HG03064 (cell line): ENCODE measurements at regions not wholly inside any gene's neighbourhood (a gene's known extent, or its start where the extent isn't known, plus 50 kb on each side); places are given as distances from the start of the nearest gene placed in this dataset.

Experiments used
- ATAC-seq: cut with Tn5 transposase; IDR thresholded peaks from one replicate; pipeline ENCODE4 v1.9.1; 2021; ENCODE audit warnings: low read depth; ENCODE audit not compliant: unreplicated experiment

DNA sequence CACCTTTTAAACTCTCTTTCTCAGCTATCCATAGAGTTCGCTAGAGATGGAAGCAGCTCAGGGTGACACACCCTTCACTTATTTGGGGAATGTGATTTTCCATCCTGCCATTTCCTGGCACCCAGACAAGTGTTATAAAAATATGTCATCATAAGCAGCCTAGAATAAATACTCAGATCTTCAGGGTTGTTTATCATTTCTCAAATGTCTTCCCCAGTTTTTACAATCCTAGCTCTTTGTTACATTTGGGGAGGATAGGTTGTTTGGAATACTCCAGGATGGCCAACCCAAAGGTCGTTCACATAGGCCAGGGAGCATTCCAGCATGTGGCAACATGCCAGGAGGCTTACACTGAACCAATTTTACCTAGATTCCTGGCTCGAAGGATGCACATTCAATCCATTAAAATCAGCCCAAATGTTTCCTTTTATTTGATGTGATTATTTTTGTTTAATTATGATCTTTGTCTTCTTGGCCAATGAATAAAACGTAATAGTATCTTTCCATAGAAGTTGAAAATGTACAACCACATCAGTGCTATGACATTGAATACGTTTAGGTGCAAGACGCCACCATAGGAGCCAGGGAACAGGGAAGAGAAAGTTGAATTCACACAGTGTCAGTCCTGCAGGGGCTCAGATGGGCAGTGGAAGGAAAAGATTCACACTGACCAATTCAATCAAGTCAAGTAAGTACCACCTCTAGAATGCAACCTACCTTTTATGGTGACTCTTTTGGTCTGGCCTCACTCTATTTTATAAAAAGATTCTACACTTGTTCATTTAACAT, 537.7 kb upstream of the MDFIC2 start:
- ATAC-seq, result no peak

DNA sequence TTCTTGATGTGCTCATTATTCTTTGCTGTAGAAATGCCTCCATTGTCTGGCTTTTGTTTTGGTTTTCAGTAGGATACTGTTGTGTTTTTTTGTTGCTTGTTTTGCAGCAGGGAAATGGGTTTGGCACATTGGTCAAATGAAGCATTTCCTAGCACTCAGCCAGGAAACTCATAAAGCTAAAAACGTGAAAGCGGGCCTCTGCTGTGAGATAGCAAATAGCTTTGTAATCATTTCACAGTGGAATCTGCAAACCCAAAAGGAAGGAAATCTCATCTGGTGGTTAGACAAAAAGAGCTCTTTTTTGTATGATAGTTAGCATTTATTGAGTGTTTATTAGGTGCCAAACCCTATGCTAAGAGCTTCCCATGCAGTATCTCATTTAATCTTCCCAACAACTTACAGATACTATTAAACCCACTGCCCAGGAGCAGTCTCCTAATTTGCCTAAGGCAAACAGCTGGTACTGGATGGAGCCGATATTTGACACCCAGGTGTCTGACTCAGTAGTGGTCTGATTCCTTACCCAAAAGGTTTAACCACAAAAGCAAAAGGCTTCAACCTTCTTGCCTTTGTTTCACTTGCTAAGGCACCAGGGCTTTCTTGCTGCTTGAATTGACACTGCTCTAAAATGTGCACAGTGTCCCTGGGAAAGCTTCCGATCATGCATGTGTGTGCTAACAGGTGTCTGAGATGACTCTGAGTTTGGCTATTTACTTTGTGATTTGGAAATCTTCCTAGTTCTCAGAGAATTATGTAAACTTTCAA, 527.9 kb upstream of the MDFIC2 start:
- ATAC-seq, result no peak

DNA sequence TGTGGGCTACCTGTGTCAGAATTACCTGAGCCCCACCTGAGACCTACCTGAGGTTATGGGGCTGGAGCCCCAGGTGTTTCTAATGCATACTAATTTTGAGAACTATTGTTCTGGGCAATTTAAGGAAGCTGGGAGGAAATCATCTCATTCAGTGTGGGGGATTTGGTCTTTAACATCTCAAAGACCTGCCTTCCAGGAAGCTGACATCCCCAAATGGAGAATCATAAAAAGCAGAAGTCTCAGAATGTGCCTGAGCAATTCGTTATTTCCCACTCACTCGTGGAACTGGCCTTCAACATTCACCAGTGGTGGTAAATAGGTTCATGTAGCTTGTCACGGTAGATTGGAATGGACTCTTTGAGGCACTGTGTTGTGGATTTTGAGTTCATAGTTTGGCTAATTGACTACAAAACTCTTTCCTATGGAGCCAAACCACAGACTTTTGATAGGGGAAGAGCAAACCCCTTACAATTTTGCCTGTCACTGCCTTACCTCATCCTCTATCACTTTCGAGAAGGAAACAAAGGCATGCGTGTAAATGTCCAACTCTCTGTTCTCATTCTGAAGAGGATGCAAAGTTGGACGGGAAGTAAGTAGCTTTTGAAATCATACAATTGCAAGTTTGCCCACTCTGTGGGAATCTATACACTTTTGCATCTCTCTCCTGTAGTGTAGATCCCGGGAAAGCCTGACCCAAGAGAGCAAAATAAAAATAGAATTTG, 521.0 kb upstream of the MDFIC2 start:
- ATAC-seq, result no peak

DNA sequence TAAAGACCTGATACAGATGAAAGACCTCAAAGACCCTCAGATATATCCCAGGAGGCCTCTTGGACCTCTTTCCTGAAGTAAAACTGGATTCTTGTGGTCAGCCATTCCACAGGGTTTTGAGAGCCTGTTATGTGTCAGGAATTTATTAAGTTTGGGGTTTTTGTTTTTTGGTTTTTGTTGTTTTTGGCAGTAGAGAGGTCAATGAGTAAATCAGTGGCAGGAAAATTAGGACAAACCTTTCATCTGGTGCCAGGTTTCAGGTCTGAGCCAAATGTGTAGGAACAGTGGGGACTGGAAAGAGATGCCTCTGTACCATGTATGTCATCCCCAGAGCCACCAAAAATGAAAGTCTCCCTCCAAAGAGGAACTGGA, 520.4 kb upstream of the MDFIC2 start:
- no peak for ATAC-seq

DNA sequence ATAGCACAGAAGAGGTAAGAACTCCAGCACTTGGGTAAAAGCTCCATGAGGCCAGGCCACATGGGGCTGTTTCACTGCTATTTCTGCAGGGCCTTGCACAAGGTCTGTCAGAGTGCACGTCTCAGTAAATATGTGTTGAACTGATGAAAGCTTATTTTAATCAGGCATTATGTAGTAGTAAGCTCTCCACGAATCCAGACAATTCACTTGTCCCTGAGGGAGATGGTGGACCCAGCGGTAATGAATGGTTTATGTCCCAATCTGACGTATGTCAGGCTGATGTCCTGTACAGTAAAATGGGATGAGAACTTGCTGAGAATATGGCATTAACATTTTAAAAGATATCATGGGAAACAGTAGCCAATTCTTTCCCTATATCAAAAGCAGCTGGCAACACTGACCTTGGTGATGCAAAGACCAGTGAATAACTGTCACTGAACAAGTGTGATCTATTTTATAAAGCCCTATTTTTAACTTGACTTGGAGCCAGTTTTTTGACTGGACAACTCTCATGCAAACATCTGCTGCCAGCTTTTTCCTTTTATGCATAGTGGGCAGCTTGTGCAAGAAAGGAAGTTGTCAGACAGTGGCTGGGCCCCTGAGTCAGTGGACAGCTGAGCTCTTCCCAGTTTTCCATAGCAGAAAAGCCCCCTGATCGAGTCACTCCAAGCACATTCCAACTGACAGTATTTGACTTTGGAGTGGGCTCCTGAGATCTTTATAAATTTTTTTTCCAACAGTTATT, 519.8 kb upstream of the MDFIC2 start:
- no peak for ATAC-seq

DNA sequence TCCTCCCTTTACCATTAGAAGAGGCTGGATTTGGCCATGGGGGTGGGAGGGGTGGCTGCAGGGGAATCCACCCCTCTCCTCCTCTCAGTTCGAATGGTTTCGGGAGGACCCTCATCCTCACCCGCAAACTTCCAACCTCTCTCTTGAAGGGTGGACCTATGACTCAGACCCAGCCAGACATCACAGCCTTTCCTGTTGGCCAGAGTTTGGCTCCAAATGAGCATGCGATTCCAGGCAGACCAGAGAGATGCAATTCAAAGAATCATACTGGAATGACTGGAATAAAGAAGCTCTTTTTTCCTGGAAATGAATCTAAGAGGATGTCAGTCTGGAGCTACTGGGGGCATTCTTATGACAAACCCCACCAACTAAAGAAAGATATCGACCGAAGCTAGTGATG, 516.7 kb upstream of the MDFIC2 start:
- no peak for ATAC-seq

DNA sequence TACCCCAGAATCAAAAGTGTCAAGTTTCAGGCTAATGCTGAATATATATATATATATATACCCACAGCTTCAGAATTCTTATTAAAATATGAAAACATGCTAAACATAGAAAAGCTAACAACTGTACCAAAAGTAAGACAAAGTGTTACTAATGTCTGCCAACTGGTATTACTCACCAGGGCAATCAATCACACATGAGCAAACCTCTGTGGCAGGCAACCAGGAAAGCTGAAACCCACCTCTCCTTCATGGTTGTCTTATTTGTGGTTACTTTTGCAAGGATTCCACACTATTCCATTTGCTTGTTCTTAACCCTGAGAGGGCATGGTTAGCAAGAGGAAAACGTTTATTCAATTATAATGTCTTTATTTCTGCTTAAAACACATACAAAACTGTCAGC, 512.3 kb upstream of the MDFIC2 start:
- no peak for ATAC-seq

DNA sequence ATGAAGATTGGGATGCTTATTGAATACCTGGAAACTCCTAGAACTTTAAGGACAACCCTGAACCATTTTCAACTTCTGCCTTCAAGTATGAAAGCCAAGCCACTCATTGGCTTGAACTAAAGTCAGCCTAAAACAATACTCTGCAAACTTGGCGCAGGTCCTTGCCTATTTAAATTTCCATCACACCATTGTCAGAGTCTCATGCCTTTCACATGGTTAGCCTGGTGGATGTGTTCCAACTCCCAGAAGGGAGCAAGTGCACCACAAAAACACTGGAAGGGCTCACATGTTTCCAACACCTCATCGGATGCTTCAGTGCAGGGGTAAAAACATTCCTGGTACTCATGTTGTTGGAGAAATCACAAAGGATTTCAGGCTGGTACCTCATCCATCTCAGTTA, 511.6 kb upstream of the MDFIC2 start:
- no peak for ATAC-seq

DNA sequence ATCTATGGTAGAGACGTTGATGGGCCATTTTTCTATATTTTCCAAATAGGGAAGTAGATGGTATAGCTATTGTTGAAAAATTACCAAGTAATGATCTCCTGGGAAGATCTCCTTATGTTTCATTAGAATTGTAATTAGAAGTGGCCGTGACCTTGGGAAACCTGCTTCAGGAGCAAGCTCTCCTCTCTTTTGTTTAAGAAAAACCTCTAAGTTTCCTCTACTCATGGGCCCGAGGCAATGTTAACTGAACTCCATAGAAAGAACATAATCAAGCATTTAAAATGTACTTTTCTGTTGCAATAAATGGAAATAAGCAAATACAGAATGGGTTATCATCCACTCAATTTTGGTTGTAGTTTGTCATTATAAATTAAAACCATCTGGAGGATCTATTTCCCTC, 511.2 kb upstream of the MDFIC2 start:
- no peak for ATAC-seq

DNA sequence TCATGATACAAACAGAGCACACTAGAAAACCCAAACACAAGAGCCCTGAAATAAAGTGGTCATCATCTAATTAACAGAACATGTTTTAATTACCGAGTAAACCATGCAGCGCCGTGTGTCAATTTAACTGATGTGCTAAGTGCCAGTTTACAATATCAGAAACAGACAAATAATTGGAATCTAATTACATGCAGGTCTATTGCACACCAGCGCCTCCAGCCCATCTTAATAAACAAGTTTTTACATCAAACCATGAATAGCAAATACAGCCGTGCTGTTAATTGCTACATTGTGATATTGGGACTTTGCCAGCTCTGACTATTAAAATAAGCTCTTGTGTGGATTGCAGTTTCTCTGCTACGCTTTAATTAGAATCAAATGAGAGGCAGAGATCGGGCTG, 510.2 kb upstream of the MDFIC2 start:
- ATAC-seq, result no peak

DNA sequence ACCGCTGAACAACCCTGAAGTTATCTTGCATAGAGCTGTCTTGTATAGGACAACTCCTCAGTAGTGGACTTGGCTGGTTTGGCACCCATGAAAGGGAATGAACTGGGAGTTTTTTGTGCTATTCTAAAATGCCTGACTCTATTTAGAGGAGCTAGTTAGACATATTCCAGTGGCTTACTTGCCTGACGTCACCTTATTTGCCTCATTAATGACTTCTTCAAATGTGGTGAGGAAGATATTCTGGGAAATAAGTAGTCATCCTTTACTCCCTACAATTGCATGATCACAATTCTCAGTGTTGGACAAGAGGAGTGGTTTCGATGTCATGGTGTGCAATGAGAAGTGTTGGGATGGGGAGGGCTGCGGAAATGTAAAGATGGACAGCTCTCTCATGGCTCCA, 509.2 kb upstream of the MDFIC2 start:
- ATAC-seq, result no peak

DNA sequence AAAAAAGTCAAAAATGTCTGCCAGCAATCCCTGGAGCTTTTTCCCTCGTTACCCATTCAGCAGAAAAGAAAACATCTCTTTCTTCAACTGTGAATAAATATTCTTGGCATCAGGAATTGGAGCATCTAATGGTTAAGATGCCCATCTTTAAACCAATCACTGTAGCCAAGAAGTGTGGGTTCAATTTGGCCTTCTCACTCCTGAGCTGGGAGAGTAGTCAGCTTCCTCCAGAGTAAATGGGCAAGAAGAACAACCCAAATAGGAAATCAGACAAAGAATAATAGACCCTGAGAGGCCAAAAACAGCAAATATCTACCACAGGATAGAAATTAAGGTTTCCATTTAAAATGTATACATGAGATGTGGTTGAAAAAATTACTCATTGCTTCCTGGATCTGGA, 508.0 kb upstream of the MDFIC2 start:
- no peak for ATAC-seq

DNA sequence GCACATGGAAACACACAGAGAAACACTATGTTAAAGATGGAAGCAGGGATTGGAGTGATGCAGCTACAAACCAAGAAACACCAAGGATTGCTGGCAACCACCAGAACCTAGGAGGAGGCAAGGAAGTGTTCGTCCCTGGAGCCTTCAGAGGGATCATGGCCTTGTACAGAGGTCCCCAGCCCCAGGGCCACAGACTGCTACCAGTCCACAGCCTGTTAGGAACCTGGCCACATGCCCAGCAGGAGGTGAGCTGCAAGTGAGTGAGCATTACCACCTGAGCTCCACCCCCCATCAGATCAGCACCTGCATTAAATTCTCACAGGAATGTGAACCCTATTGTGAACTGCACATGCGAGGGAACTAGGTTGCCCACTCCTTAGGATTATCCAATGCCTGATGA, 505.7 kb upstream of the MDFIC2 start:
- no peak for ATAC-seq

DNA sequence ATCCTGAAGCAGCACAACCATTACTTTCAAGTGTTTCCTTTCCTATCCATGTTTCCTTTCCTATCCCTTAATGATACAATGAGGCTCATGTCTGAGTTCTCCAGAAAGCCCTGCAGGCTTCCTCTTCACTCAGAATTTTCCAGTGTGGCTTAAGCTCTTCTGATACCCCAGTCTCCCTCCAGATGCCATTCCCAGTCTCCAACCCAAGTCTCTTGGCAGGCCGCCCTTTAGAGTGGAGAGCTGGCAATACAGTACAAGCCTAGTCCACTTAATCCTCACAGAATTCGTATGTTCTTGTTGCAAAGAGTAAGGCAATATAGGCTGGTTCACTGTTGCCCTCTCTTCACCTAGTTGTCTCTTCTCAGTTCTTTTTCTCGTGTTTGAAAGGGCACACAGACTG, 503.9 kb upstream of the MDFIC2 start:
- ATAC-seq, result no peak

DNA sequence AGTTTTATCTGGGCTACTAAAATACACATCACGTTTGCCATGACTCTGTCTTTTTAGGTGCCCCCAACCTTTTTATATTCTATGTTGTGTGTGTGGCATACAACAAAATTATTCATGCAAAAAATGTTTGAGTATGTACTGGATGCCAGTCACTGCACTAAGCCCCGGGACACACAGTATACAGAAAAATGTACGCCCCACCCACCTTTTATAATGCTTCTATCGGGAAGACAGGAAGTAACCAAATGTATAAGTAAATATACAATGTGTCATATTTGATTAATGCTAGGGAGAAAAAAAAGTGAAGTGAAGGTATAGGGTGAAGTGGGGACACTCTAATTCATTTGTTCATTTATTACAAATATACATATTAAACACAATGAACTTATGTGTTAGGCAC, 503.4 kb upstream of the MDFIC2 start:
- ATAC-seq, result no peak

DNA sequence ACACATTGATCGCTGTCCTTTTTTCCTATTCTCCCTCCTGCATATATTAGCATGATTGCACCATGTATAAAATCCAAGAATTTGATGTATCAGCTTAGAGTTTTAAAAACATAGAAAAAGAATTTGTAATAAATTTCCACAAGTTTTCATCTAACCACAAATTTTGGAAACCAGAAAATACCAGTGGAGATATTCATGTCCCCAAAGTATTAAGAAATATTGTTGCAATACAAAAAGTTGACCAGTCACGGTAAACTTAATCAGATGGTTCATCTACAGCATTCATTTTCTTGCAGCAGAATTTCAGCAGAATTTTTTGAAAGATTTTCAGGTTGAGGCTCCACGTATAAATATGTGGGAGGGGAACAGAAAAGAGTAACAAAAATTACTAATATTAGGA, 500.9 kb upstream of the MDFIC2 start:
- ATAC-seq, result no peak

DNA sequence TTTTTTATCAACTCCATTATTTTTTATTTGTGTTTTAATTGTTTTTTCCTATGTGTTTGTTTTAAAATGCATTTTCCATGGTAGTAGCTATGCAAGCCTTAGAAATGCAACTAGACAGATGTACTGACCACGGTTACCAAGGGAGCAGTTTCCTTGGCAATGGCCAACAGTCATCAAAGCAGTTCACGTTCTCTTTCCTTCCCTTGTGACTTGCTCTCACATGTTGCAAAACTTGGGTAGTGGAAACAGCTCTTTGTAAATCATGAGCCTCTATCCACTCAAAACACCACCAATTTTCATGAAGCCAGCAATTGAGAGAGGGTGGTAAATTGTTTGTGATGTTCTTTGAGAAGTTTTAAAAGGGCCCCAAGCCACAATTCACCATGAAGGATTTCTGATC, 499.4 kb upstream of the MDFIC2 start:
- no peak for ATAC-seq

DNA sequence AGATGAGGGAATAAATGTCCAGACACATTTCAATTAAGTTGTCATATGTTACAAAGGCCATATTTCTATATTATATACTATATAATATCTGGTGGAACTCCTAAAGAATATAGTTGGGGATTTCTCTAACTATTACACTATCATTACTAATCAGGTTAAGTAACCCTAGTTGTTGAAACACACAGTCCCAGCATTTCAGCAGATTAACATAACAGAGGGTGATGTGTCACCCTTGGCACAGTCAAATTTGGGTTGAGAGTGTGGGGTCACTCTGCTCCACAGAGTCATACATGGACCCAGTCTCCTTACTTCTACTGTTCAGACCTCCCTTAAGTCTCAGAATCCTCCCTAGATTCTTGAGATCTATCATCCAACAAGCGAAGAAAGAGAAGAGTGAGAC, 496.4 kb upstream of the MDFIC2 start:
- ATAC-seq, result no peak

DNA sequence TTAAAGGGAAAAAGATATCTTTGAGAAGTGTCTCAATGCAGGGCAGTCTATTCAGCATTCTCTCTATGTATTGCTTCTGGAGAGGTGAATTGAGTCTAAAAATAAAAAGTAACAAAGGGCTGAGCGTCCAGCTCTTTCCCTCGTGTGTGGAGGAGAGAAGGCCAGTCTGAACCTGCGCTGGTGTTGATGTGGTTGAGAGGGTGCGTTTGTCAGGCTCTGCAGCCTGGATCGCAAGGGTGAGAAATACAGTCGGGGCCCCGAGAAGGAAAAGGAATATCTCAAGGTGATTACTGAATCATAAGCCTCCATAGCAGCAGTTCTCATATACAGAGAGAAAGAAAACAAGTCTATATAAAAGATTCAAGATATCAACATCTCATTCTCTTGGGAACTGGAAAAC, 494.1 kb upstream of the MDFIC2 start:
- no peak for ATAC-seq

DNA sequence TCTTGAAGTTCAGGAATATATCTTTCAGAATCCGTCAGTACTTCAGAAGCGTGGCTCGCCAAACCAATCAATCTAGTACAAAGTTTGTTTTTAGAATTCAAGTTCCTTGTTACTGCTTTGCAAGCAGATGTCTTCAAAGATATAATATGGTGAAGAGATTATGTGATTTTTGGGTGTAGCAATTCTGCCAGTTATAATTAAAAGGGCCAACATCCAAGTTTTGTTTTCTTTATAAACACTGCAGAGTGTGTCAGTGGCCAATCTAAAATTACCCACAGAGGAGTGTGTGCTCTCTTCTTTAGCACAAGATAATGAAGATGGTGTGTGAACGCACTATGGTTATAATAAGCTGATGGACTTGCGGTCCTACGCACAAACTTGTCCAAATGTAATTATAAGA, 493.6 kb upstream of the MDFIC2 start:
- ATAC-seq, result no peak
